IMR-90 (cell line): ENCODE measurements at regions not wholly inside any gene's neighbourhood (a gene's known extent, or its start where the extent isn't known, plus 50 kb on each side); places are given as distances from the start of the nearest gene placed in this dataset.

Experiments
- BHLHE40 ChIP-seq: fragments of 150-350 bp; IDR thresholded peaks from 2 replicates; pipeline ENCODE4 v1.6.1; 2016; ENCODE audit warnings: mild to moderate bottlenecking, low read depth, low read length
- MAFK ChIP-seq: IDR thresholded peaks from 2 replicates; pipeline ENCODE4 v1.6.1; 2012; ENCODE audit warnings: low read depth, low read length, improper control_type of control experiment
- MXI1 ChIP-seq: IDR thresholded peaks from 2 replicates; pipeline ENCODE4 v1.6.1; 2012; ENCODE audit warnings: low read depth, mild to moderate bottlenecking, low read length, moderate library complexity, borderline replicate concordance
- NFE2L2 ChIP-seq: fragments of 150-350 bp; IDR thresholded peaks from 2 replicates; pipeline ENCODE4 v1.6.1; 2016; ENCODE audit warnings: low read depth, mild to moderate bottlenecking, low read length
- POLR2A ChIP-seq: IDR thresholded peaks from 2 replicates; pipeline ENCODE4 v1.6.1; 2012; ENCODE audit warnings: mild to moderate bottlenecking, low read depth, low read length
- RFX5 ChIP-seq: IDR thresholded peaks from 2 replicates; pipeline ENCODE4 v1.8.0; 2012; ENCODE audit warnings: low read depth, mild to moderate bottlenecking, low read length, moderate library complexity
- TF ChIP-seq, protein P1 (sequence below): conservative IDR thresholded peaks from 2 replicates; pipeline ENCODE4 v1.5.1; 2012; ENCODE audit warnings: mild to moderate bottlenecking, low read depth, low read length, improper control_type of control experiment

- TF ChIP-seq, protein P1, sequence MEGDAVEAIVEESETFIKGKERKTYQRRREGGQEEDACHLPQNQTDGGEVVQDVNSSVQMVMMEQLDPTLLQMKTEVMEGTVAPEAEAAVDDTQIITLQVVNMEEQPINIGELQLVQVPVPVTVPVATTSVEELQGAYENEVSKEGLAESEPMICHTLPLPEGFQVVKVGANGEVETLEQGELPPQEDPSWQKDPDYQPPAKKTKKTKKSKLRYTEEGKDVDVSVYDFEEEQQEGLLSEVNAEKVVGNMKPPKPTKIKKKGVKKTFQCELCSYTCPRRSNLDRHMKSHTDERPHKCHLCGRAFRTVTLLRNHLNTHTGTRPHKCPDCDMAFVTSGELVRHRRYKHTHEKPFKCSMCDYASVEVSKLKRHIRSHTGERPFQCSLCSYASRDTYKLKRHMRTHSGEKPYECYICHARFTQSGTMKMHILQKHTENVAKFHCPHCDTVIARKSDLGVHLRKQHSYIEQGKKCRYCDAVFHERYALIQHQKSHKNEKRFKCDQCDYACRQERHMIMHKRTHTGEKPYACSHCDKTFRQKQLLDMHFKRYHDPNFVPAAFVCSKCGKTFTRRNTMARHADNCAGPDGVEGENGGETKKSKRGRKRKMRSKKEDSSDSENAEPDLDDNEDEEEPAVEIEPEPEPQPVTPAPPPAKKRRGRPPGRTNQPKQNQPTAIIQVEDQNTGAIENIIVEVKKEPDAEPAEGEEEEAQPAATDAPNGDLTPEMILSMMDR: no peak
- TF ChIP-seq MAFK (no peak), MXI1 (no peak), POLR2A (no peak), BHLHE40 (no peak), RFX5 (no peak), NFE2L2 (no peak)
These were observed 205.5 kb downstream of the PCDH19 start for GRCh38 chrX:100204534-100204933.
